ENCODE measurements at regions not wholly inside any gene's neighbourhood (a gene's known extent, or its start where the extent isn't known, plus 50 kb on each side); places are given as distances from the start of the nearest gene placed in this dataset.

DNA sequence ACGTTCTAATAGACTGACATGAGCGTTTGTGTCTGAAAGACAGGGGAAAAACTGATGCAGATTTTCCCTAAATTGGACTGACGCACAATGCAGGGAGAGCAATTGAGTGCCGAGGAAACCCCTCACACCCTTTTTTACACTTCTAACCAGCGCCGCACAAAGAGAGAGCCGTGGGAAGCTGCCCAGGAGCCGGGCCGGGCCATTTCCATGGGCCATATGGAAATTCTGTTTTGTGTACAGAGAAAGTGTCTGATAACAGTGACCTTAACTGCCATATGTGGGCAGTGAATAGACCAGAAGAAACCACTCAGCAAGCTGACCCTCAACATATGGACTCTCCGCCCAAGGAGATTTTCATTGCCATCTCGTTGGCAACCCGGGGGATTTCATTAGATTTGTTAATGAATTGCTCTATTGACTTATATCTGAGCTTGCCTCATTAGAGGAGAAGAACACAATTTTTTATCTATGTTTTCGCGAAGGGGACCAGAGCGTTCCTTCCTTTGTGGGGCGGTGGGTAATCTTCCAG is 225.9 kb upstream of the IRX3 start:
- POLR2A ChIA-PET, result no interaction called here
- no peak overlapping the region for H3K4me3 ChIP-seq (ENCODE audit: low read depth, low read length)
- no peak for DNase-seq (ENCODE audit: low read depth, low spot score)
- CTCF ChIA-PET, result no interaction called here
- TF ChIP-seq, protein P1, sequence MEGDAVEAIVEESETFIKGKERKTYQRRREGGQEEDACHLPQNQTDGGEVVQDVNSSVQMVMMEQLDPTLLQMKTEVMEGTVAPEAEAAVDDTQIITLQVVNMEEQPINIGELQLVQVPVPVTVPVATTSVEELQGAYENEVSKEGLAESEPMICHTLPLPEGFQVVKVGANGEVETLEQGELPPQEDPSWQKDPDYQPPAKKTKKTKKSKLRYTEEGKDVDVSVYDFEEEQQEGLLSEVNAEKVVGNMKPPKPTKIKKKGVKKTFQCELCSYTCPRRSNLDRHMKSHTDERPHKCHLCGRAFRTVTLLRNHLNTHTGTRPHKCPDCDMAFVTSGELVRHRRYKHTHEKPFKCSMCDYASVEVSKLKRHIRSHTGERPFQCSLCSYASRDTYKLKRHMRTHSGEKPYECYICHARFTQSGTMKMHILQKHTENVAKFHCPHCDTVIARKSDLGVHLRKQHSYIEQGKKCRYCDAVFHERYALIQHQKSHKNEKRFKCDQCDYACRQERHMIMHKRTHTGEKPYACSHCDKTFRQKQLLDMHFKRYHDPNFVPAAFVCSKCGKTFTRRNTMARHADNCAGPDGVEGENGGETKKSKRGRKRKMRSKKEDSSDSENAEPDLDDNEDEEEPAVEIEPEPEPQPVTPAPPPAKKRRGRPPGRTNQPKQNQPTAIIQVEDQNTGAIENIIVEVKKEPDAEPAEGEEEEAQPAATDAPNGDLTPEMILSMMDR (IDR thresholded peaks at IDR 0.05; ENCODE audit: insufficient read depth, low read length, missing control alignments), result no peak

DNA sequence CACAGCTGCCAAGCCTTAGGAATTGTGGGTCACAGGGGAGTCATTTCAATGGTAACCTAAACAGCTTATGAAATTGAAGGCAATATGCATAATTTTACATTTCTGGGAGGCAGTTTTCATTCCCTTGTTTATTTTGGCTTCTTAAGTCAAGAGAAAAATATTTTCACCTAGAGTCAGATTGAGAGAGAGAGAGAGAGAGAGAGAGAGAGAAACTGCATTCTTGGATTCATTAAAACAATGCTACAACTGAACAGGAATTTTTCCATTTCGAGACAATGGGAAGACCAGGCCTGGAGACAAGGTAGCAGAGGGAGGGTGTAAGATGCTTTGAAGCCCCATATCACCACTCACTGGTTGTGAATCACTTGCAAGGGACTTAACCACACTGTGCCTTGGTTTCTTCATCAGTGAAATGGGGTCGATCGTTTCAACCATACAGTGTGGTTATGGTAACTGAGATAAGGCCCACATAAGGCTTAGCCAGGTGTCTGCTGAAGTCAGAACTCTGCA is 224.7 kb upstream of the IRX3 start:
- TF ChIP-seq, protein P1 (IDR thresholded peaks at IDR 0.05; ENCODE audit: insufficient read depth, low read length, missing control alignments), result no peak
- no peak overlapping the region for H3K4me3 ChIP-seq (ENCODE audit: low read depth, low read length)
- peak; percentile 70 for DNase-seq (ENCODE audit: low read depth, low spot score)
- ChIA-PET CTCF (interaction anchor here (0.7 kb wide), 1 partner anchor 230 kb away, joined by 3 read pairs; no protein-coding TSS in a partner anchor), POLR2A (interaction anchor here (0.7 kb wide), 1 partner anchor 51 kb away, joined by 4 read pairs; no protein-coding TSS in a partner anchor)

DNA sequence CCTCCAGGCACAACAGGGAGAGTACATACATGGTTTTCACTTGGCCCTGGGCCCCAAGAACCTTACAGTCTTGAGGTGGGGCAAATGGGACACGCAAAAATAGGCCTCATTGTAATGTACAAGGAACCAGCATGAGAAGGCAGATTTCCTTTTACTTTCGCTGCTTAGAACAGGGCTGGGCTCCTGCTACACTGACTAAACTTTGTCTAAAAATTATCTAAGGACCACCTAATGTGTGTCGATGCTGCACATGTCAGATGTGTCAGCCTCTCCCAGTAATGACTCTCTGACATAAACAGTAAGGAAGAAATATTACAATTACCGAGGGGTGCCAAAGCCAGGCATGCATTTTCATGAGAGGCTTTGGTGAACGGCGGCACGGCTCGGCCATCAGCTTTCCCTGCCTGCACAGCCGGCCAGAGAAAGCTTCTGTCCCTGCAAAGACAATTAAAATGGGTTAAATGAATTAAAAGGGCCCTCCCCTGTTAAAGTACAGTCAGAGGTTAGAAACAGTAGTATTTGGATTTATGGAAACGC is 224.2 kb upstream of the IRX3 start:
- H3K4me3 ChIP-seq (ENCODE audit: low read depth, low read length), result no peak overlapping the region
- ChIA-PET POLR2A (interaction anchor here (0.7 kb wide), 1 partner anchor 51 kb away, joined by 4 read pairs; no protein-coding TSS in a partner anchor), CTCF (no interaction called here)
- no peak for DNase-seq (ENCODE audit: low read depth, low spot score)
- TF ChIP-seq, protein P1 (IDR thresholded peaks at IDR 0.05; ENCODE audit: insufficient read depth, low read length, missing control alignments), result no peak

DNA sequence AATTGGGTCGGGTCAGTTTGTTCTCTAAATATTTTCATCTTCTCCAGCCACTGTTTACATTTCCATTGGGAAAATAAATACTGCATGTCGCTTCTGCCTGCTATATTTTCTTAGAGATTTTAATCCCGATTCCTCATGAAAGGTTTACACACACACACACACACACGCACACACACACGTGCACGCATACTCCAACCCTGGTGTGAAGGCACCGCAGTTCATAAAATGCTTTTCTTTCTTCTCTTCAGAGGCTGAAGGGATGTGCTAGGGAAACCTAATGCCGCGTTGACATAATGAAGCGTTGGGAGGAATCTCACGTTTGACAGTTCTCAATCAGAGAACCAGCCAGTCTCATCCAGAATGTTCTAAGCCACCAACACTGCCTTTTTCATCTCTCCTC is 222.9 kb upstream of the IRX3 start:
- TF ChIP-seq, protein P1 (IDR thresholded peaks at IDR 0.05; ENCODE audit: insufficient read depth, low read length, missing control alignments), result no peak
- CTCF ChIA-PET, result no interaction called here
- DNase-seq (ENCODE audit: low read depth, low spot score), result no peak
- POLR2A ChIA-PET, result no interaction called here
- no peak overlapping the region for H3K4me3 ChIP-seq (ENCODE audit: low read depth, low read length)

DNA sequence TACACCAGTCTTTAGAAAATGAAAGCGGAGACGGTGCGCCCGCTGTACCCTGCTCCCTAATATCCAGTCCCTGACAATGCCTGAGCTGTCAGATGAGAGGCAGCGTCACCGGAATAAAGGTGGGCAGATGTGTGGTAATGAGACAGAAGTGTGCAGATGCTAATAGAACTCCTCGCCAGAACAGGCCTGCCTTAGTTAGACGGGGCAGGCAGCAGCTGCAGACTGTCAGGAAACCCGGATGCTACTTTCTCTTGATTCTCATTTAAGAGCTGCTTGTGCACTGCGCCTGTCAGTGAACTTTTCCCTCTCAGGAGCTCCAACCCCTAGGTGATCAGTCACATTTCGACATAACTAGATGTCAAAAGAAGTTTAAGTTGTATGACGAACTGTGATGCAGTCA is 221.8 kb upstream of the IRX3 start:
- TF ChIP-seq, protein P1 (IDR thresholded peaks at IDR 0.05; ENCODE audit: insufficient read depth, low read length, missing control alignments), result no peak
- ChIA-PET CTCF (interaction anchor here (0.9 kb wide), 2 partner anchors 9 to 16 kb away, joined by 3 read pairs; no protein-coding TSS in a partner anchor), POLR2A (no interaction called here)
- DNase-seq (ENCODE audit: low read depth, low spot score), result no peak
- H3K4me3 ChIP-seq (ENCODE audit: low read depth, low read length), result no peak overlapping the region

DNA sequence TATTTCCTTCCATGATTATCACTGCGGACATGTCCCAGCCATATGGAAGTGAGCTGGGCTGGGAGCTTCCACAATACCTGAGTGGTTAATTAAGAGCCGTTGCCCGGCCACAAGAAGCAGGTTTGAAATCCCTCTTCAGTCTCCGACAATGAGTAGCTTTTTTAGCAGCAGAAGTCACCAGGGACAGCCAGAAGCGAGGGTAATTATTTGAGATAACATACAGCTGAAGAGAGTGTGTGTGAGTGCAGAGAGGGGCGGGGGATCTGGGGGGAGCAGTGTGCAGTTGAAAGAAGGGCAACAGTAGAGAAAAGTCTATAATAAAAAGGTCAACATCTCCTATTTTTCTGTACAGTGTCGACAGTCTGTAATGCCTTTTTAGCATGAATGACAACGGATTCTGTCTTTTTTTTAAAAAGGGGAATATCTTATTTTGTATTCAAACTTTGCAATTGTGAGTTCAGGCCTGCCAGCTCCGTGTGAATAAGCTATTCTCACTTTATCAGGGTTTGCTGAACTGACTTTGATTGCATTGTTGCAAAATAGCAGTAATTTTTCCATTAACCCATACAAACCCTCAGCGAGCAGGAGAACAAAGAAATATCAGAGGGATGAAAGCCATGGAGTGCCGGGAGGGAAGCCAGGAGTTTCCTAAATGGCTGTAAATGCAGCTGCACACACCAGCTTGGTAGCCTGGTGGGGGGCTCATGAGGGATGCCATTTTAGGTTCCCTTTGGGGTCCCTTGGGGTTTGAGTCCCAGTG is 220.3 kb upstream of the IRX3 start:
- no peak for DNase-seq (ENCODE audit: low read depth, low spot score)
- ChIA-PET CTCF (interaction anchor here (1.8 kb wide), 1 partner anchor 9 kb away, joined by 3 read pairs; no protein-coding TSS in a partner anchor), POLR2A (no interaction called here)
- TF ChIP-seq, protein P1 (IDR thresholded peaks at IDR 0.05; ENCODE audit: insufficient read depth, low read length, missing control alignments), result no peak
- H3K4me3 ChIP-seq (ENCODE audit: low read depth, low read length), result no peak overlapping the region
